Cardiac muscle cell (in vitro differentiated cells and primary cell): ENCODE measurements at regions not wholly inside any gene's neighbourhood (a gene's known extent, or its start where the extent isn't known, plus 50 kb on each side); places are given as distances from the start of the nearest gene placed in this dataset.
"Not testable (repeated sequence)": the region's sequence is repeated elsewhere in the genome, so short reads cannot be mapped to it uniquely, and the experiment has no call there.

Experiments used
- DNase-seq, 2 donors: peaks; one replicate each; pipeline versions ENCODE4 v3.0.0 to v3.0.0-alpha.2; 2010 to 2017; ENCODE audit warnings: low read depth in 1 of 2, low spot score in 1 of 2
- H3K27ac ChIP-seq: fragments of 200-600 bp; sonication (generic); 2 replicates; pipeline ENCODE4 v1.5.1; 2016
- H3K27me3 ChIP-seq: fragments of 200-600 bp; sonication (generic); 2 replicates; pipeline ENCODE4 v1.6.0; 2016; ENCODE audit warnings: control low read depth
- H3K36me3 ChIP-seq: fragments of 200-600 bp; sonication (generic); 2 replicates; pipeline ENCODE4 v1.5.1; 2016; ENCODE audit warnings: control low read depth
- H3K4me1 ChIP-seq: fragments of 200-600 bp; sonication (generic); 2 replicates; pipeline ENCODE4 v1.8.1; 2017; ENCODE audit warnings: low read depth, mild to moderate bottlenecking, mixed run types
- H3K4me3 ChIP-seq: fragments of 200-600 bp; sonication (generic); 2 replicates; pipeline ENCODE4 v1.5.1; 2016; ENCODE audit warnings: mild to moderate bottlenecking
- H3K9me3 ChIP-seq: fragments of 200-600 bp; sonication (generic); 2 replicates; pipeline ENCODE4 v1.5.1; 2017; ENCODE audit warnings: low read depth, mild to moderate bottlenecking, control low read depth
- CTCF ChIP-seq: IDR thresholded peaks from 2 replicates; pipeline ENCODE4 v1.5.1; 2012; ENCODE audit warnings: low read depth, mild to moderate bottlenecking, low read length

GRCh38 chr6:66995669-66996068 lies 1288.6 kb upstream of the EYS start:
- Histone ChIP-seq H3K4me1 (no peaks in the 10 kb centered on the region), H3K9me3 (no peaks in the 10 kb centered on the region), H3K4me3 (no peak overlapping the region), H3K27ac (no peak overlapping the region), H3K36me3 (no peaks in the 10 kb centered on the region), H3K27me3 (no peaks in the 10 kb centered on the region)
- no peak for TF ChIP-seq CTCF
- DNase-seq = no peak

GRCh38 chr6:66993708-66994107 lies 1286.7 kb upstream of the EYS start:
- H3K36me3 ChIP-seq, H3K4me1 ChIP-seq, H3K4me3 ChIP-seq, DNase-seq, H3K9me3 ChIP-seq, H3K27ac ChIP-seq, H3K27me3 ChIP-seq: not testable (repeated sequence)

- Histone ChIP-seq H3K36me3 (no peaks in the 10 kb centered on the region), H3K4me3 (no peak overlapping the region), H3K27ac (no peak overlapping the region), H3K27me3 (no peaks in the 10 kb centered on the region), H3K9me3 (no peaks in the 10 kb centered on the region), H3K4me1 (no peaks in the 10 kb centered on the region)
- no peak for TF ChIP-seq CTCF
- no peak for DNase-seq
Measured at GRCh38 chr6:66993272-66993671, 1286.2 kb upstream of the EYS start.

GRCh38 chr6:66992660-66993059 lies 1285.6 kb upstream of the EYS start:
- Histone ChIP-seq H3K4me3 (no peak overlapping the region), H3K36me3 (no peaks in the 10 kb centered on the region), H3K27ac (no peak overlapping the region), H3K9me3 (no peaks in the 10 kb centered on the region), H3K27me3 (no peaks in the 10 kb centered on the region), H3K4me1 (no peaks in the 10 kb centered on the region)
- DNase-seq = no peak
- TF ChIP-seq CTCF = no peak

GRCh38 chr6:66986940-66987339 lies 1279.9 kb upstream of the EYS start:
- no peak for DNase-seq
- no peaks in the 10 kb centered on the region for H3K36me3 ChIP-seq
- H3K4me1 ChIP-seq = no peaks in the 10 kb centered on the region
- H3K4me3 ChIP-seq = no peak overlapping the region
- TF ChIP-seq CTCF = no peak
- H3K27me3 ChIP-seq = no peaks in the 10 kb centered on the region
- H3K27ac ChIP-seq = no peak overlapping the region
- no peaks in the 10 kb centered on the region for H3K9me3 ChIP-seq

GRCh38 chr6:66985816-66986215 lies 1278.8 kb upstream of the EYS start:
- no peaks in the 10 kb centered on the region for H3K4me1 ChIP-seq
- DNase-seq = no peak
- H3K36me3 ChIP-seq = no peaks in the 10 kb centered on the region
- no peaks in the 10 kb centered on the region for H3K9me3 ChIP-seq
- no peak for TF ChIP-seq CTCF
- no peaks in the 10 kb centered on the region for H3K27me3 ChIP-seq
- no peak overlapping the region for H3K4me3 ChIP-seq
- no peak overlapping the region for H3K27ac ChIP-seq
